Mononuclear cell (primary cell): ENCODE measurements at regions not wholly inside any gene's neighbourhood (a gene's known extent, or its start where the extent isn't known, plus 50 kb on each side); places are given as distances from the start of the nearest gene placed in this dataset.
"Not testable (repeated sequence)": the region's sequence is repeated elsewhere in the genome, so short reads cannot be mapped to it uniquely, and the experiment has no call there.

ENCODE experiments used
- H3K27me3 ChIP-seq: 2 replicates; pipeline ENCODE4 v1.6.0; 2011; ENCODE audit warnings: low read length, control low read depth; ENCODE audit not compliant: insufficient read depth
- H3K4me1 ChIP-seq: 2 replicates; pipeline ENCODE4 v1.5.1; 2011; ENCODE audit warnings: mild to moderate bottlenecking, low read length, control low read depth; ENCODE audit not compliant: insufficient read depth
- H3K4me3 ChIP-seq: 2 replicates; pipeline ENCODE4 v1.5.1; 2011; ENCODE audit warnings: mild to moderate bottlenecking, low read length, moderate library complexity
- H3K9me3 ChIP-seq: 2 replicates; pipeline ENCODE4 v1.5.1; 2011; ENCODE audit warnings: low read depth, mild to moderate bottlenecking, control low read depth, low read length

GRCh38 chr1:146448877-146449246, 220.0 kb upstream of the NOTCH2NLA start:
- not testable (repeated sequence) for H3K4me3 ChIP-seq, H3K9me3 ChIP-seq, H3K27me3 ChIP-seq, H3K4me1 ChIP-seq

- H3K9me3 ChIP-seq, H3K4me3 ChIP-seq, H3K27me3 ChIP-seq, H3K4me1 ChIP-seq: not testable (repeated sequence)
Observed at GRCh38 chr1:146448212-146448876, 219.5 kb upstream of the NOTCH2NLA start.

- H3K4me3 ChIP-seq, result peak overlapping the region; percentile 18
- H3K4me1 ChIP-seq, H3K9me3 ChIP-seq, H3K27me3 ChIP-seq: not testable (repeated sequence)
Observed at GRCh38 chr1:146443871-146444222, 215.0 kb upstream of the NOTCH2NLA start.

- H3K27me3 ChIP-seq, H3K4me3 ChIP-seq: not testable (repeated sequence)
Observed at GRCh38 chr1:146443088-146443870, 214.5 kb upstream of the NOTCH2NLA start.

GRCh38 chr1:146438543-146438942, 209.7 kb upstream of the NOTCH2NLA start:
- not testable (repeated sequence) for H3K27me3 ChIP-seq, H3K4me1 ChIP-seq, H3K9me3 ChIP-seq, H3K4me3 ChIP-seq

More at GRCh38 chr1:146443088-146443870, 214.5 kb upstream of the NOTCH2NLA start:
- not testable (repeated sequence) for H3K4me1 ChIP-seq, H3K9me3 ChIP-seq

GRCh38 chr1:146416642-146417041, 187.8 kb upstream of the NOTCH2NLA start:
- not testable (repeated sequence) for H3K4me1 ChIP-seq, H3K4me3 ChIP-seq, H3K27me3 ChIP-seq, H3K9me3 ChIP-seq

GRCh38 chr1:146415017-146415416, 186.2 kb upstream of the NOTCH2NLA start:
- H3K27me3 ChIP-seq, H3K9me3 ChIP-seq, H3K4me1 ChIP-seq, H3K4me3 ChIP-seq: not testable (repeated sequence)

GRCh38 chr1:146413911-146414310, 185.1 kb upstream of the NOTCH2NLA start:
- H3K4me3 ChIP-seq, H3K27me3 ChIP-seq, H3K4me1 ChIP-seq, H3K9me3 ChIP-seq: not testable (repeated sequence)

- H3K4me1 ChIP-seq, H3K4me3 ChIP-seq, H3K9me3 ChIP-seq, H3K27me3 ChIP-seq: not testable (repeated sequence)
Observed at GRCh38 chr1:146411923-146412322, 183.1 kb upstream of the NOTCH2NLA start.

GRCh38 chr1:146409817-146410441, 181.1 kb upstream of the NOTCH2NLA start:
- H3K4me1 ChIP-seq, H3K9me3 ChIP-seq, H3K4me3 ChIP-seq, H3K27me3 ChIP-seq: not testable (repeated sequence)

- not testable (repeated sequence) for H3K4me3 ChIP-seq, H3K4me1 ChIP-seq, H3K9me3 ChIP-seq, H3K27me3 ChIP-seq
Observed at GRCh38 chr1:146409116-146409801, 180.4 kb upstream of the NOTCH2NLA start.

GRCh38 chr1:146401281-146401825, 172.5 kb upstream of the NOTCH2NLA start:
- H3K4me3 ChIP-seq, H3K27me3 ChIP-seq, H3K4me1 ChIP-seq, H3K9me3 ChIP-seq: not testable (repeated sequence)

- H3K4me3 ChIP-seq, H3K4me1 ChIP-seq, H3K27me3 ChIP-seq, H3K9me3 ChIP-seq: not testable (repeated sequence)
Observed at GRCh38 chr1:146400173-146401121, 171.6 kb upstream of the NOTCH2NLA start.

GRCh38 chr1:146399225-146399624, 170.4 kb upstream of the NOTCH2NLA start:
- not testable (repeated sequence) for H3K27me3 ChIP-seq, H3K4me1 ChIP-seq, H3K9me3 ChIP-seq, H3K4me3 ChIP-seq
